Astrocyte of the spinal cord (primary cell): ENCODE measurements at regions not wholly inside any gene's neighbourhood (a gene's known extent, or its start where the extent isn't known, plus 50 kb on each side); places are given as distances from the start of the nearest gene placed in this dataset.

Experiments
- DNase-seq: peaks from one replicate; pipeline ENCODE4 v3.0.0; 2011; ENCODE audit warnings: low read depth, low spot score
- H3K4me3 ChIP-seq: 2 replicates; pipeline ENCODE4 v1.5.1; 2011; ENCODE audit warnings: low read depth, mild to moderate bottlenecking, low read length, moderate library complexity
- CTCF ChIP-seq: IDR thresholded peaks from 2 replicates; pipeline ENCODE4 v1.5.1; 2012; ENCODE audit warnings: low read depth, mild to moderate bottlenecking, low read length, inconsistent platforms
- in situ Hi-C: cut with HindIII; loops from 2 replicates; pipeline ENCODE4 v1.10.0; 2017; ENCODE audit warnings: low sequenced_read_pairs

GRCh38 chr11:34564406-34564805 is 50.8 kb upstream of the ELF5 start:
- no peak overlapping the region for H3K4me3 ChIP-seq
- no peak for DNase-seq
- TF ChIP-seq CTCF, result no peak
- in situ Hi-C loops, result no loop called here

GRCh38 chr11:34564807-34565241 is 51.2 kb upstream of the ELF5 start:
- in situ Hi-C loops, result no loop called here
- no peak for TF ChIP-seq CTCF
- no peak overlapping the region for H3K4me3 ChIP-seq
- no peak for DNase-seq

- in situ Hi-C loops, result no loop called here
- no peak overlapping the region for H3K4me3 ChIP-seq
- peak; percentile 30 for TF ChIP-seq CTCF
- no peak for DNase-seq
These were observed 52.0 kb upstream of the ELF5 start for GRCh38 chr11:34565417-34566207.

GRCh38 chr11:34566208-34566551 is 52.6 kb upstream of the ELF5 start:
- in situ Hi-C loops, result no loop called here
- no peak for TF ChIP-seq CTCF
- no peak overlapping the region for H3K4me3 ChIP-seq
- no peak for DNase-seq

- H3K4me3 ChIP-seq, result no peak overlapping the region
- in situ Hi-C loops, result no loop called here
- DNase-seq, result no peak
- no peak for TF ChIP-seq CTCF
These were observed 53.1 kb upstream of the ELF5 start for GRCh38 chr11:34566736-34567135.

GRCh38 chr11:34567733-34568132 is 53.2 kb upstream of the EHF start:
- DNase-seq, result no peak
- in situ Hi-C loops, result no loop called here
- H3K4me3 ChIP-seq, result no peak overlapping the region
- TF ChIP-seq CTCF, result no peak

- peak; percentile 26 for DNase-seq
- in situ Hi-C loops, result no loop called here
These were observed 50.3 kb upstream of the EHF start for GRCh38 chr11:34570584-34570983.

More at GRCh38 chr11:34570584-34570983, 50.3 kb upstream of the EHF start:
- TF ChIP-seq CTCF, result no peak
- no peak overlapping the region for H3K4me3 ChIP-seq
